ENCODE measurements at regions not wholly inside any gene's neighbourhood (a gene's known extent, or its start where the extent isn't known, plus 50 kb on each side); places are given as distances from the start of the nearest gene placed in this dataset.

GRCh38 chr12:92574911-92575570 is 127.7 kb upstream of the PLEKHG7 start:
- no peak for DNase-seq

GRCh38 chr12:92574051-92574783 is 128.6 kb upstream of the PLEKHG7 start:
- peak; percentile 1 to 24 for DNase-seq

GRCh38 chr12:92573104-92573503 is 129.7 kb upstream of the PLEKHG7 start:
- DNase-seq = no peak

GRCh38 chr12:92571844-92572543 is 130.8 kb upstream of the PLEKHG7 start:
- no peak for DNase-seq

GRCh38 chr12:92571169-92571568 is 131.6 kb upstream of the PLEKHG7 start:
- no peak for DNase-seq

- peak; percentile 78 to 88 for DNase-seq
Observed at GRCh38 chr12:92570056-92570753, 132.6 kb upstream of the PLEKHG7 start.

- no peak for DNase-seq
Observed at GRCh38 chr12:92568691-92569090, 134.1 kb upstream of the PLEKHG7 start.

- DNase-seq = no peak
Observed at GRCh38 chr12:92566448-92567019, 136.3 kb upstream of the PLEKHG7 start.

GRCh38 chr12:92563819-92564218 is 139.0 kb upstream of the PLEKHG7 start:
- DNase-seq = no peak

- no peak for DNase-seq
Observed at GRCh38 chr12:92562063-92562734, 140.6 kb upstream of the PLEKHG7 start.

GRCh38 chr12:92561543-92561899 is 141.3 kb upstream of the PLEKHG7 start:
- DNase-seq = peak; percentile 33 to 75

- DNase-seq = no peak
Observed at GRCh38 chr12:92560713-92561542, 141.9 kb upstream of the PLEKHG7 start.

GRCh38 chr12:92558806-92559205 is 144.0 kb upstream of the PLEKHG7 start:
- no peak for DNase-seq

GRCh38 chr12:92558215-92558773 is 144.5 kb upstream of the PLEKHG7 start:
- DNase-seq = no peak

- no peak for DNase-seq
Observed at GRCh38 chr12:92557422-92557724, 145.4 kb upstream of the PLEKHG7 start.

- no peak for DNase-seq
Observed at GRCh38 chr12:92556637-92557421, 146.0 kb upstream of the PLEKHG7 start.

GRCh38 chr12:92556141-92556540 is 146.6 kb upstream of the PLEKHG7 start:
- no peak for DNase-seq

- no peak for DNase-seq
Observed at GRCh38 chr12:92554158-92555073, 148.4 kb upstream of the PLEKHG7 start.

- DNase-seq = no peak
Observed at GRCh38 chr12:92553389-92553788, 149.4 kb upstream of the PLEKHG7 start.
